Astrocyte of the spinal cord (primary cell): ENCODE measurements at regions not wholly inside any gene's neighbourhood (a gene's known extent, or its start where the extent isn't known, plus 50 kb on each side); places are given as distances from the start of the nearest gene placed in this dataset.

Source experiments
- DNase-seq: peaks from one replicate; pipeline ENCODE4 v3.0.0; 2011; ENCODE audit warnings: low read depth, low spot score
- H3K4me3 ChIP-seq: 2 replicates; pipeline ENCODE4 v1.5.1; 2011; ENCODE audit warnings: low read depth, mild to moderate bottlenecking, low read length, moderate library complexity
- in situ Hi-C: cut with HindIII; loops from 2 replicates; pipeline ENCODE4 v1.10.0; 2017; ENCODE audit warnings: low sequenced_read_pairs
- TF ChIP-seq, protein P1 (sequence below): IDR thresholded peaks from 2 replicates; pipeline ENCODE4 v1.5.1; 2012; ENCODE audit warnings: low read depth, mild to moderate bottlenecking, low read length, inconsistent platforms

DNA sequence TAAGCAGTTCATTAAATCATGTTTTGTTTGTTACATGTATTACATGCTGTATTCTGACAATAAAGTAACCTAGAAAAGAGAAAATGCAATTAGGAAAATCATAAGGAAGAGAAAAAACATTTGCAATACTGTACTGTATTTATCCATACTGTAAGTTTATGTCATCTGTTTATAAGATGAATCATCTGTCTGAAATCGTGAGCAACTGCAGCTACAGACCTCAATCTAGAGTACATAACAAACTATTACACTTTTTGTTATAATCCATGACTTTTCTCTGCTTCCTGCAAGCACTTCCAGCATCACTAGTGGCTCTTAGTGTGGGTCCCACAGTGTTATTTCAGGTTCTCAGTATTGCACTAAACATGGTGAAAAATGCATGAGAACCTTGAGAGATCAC is 144.4 kb upstream of the NR4A3 start:
- no peak overlapping the region for H3K4me3 ChIP-seq
- TF ChIP-seq, protein P1, sequence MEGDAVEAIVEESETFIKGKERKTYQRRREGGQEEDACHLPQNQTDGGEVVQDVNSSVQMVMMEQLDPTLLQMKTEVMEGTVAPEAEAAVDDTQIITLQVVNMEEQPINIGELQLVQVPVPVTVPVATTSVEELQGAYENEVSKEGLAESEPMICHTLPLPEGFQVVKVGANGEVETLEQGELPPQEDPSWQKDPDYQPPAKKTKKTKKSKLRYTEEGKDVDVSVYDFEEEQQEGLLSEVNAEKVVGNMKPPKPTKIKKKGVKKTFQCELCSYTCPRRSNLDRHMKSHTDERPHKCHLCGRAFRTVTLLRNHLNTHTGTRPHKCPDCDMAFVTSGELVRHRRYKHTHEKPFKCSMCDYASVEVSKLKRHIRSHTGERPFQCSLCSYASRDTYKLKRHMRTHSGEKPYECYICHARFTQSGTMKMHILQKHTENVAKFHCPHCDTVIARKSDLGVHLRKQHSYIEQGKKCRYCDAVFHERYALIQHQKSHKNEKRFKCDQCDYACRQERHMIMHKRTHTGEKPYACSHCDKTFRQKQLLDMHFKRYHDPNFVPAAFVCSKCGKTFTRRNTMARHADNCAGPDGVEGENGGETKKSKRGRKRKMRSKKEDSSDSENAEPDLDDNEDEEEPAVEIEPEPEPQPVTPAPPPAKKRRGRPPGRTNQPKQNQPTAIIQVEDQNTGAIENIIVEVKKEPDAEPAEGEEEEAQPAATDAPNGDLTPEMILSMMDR = no peak
- in situ Hi-C loops = no loop called here
- DNase-seq = peak; percentile 50

DNA sequence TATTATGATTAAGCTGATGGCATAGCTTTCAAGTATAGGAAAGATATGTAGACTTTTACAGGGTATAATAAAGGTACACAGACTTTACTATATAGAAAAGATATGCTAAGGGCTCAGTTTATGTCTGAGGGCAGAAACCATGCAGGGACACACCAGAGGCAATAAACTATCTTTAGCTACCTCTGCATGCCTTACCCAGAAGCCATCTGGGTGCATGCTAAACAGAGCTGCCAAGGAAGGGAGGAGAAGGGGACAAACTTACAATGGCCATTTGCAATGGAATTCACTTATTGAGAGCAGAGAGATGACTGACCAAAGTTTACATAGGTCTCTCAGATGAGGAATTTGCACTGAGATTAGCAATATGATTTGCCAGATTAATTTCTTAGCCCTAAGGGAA is 143.1 kb upstream of the NR4A3 start:
- in situ Hi-C loops = no loop called here
- H3K4me3 ChIP-seq = no peak overlapping the region
- no peak for DNase-seq
- TF ChIP-seq, protein P1 = no peak

DNA sequence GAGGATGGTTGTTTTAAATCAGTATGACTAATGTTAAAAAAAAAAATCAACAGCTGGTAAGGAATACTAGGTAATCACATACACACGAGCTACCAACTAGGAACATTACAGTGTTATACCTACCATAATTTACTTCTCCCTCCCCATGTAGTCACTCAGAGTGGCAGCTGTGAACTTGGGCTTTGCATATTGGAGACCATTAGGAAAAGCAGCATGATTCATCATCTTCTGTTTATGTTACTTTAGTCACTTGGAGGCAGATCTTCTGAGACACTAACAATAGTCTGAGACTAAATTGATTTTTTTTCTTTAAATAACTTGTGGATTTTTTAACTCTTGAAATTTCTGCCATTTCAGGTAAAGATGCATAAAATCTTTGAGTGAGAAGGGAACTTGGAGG is 141.5 kb upstream of the NR4A3 start:
- DNase-seq = peak; percentile 54
- TF ChIP-seq, protein P1 = no peak
- in situ Hi-C loops = no loop called here

DNA sequence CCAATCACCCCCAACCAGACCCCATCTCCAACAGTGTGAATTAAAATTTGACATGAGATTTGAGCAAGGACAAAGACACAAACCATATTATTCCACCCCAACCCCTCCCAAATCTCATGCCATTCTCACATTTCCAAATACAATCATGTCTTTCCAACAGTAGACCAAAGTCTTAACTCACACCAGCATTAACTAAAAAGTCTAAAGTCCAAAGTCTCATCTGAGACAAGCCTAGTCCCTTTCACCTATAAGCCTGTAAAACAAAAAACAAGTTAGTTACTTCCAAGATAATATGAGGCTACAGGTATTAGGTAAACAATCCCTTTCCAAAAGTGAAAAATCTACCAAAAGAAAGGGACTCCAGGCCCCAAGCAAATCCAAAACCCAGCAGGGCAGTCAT is 140.6 kb upstream of the NR4A3 start:
- no peak for DNase-seq
- TF ChIP-seq, protein P1 = no peak
- in situ Hi-C loops = no loop called here
- no peak overlapping the region for H3K4me3 ChIP-seq

More for the DNA sequence above, 141.5 kb upstream of the NR4A3 start:
- no peak overlapping the region for H3K4me3 ChIP-seq

DNA sequence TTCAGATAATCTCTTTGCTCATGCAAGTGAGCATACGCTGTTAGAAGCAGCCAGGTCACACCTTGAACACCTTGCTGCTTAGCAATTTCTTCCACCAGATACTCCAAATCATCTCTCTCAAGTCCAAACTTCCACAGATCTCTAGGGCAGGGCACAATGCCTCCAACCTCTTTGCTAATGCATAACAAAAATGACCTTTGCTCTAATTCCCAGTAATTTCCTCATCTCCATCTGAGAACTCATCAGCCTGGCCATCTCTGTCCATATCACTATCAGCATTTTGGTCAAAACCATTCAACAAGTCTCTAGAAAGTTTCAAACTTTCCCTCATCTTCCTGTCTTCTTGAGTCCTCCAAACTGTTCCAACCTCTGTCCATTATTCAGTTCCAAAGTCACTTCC is 139.3 kb upstream of the NR4A3 start:
- TF ChIP-seq, protein P1 = no peak
- no peak overlapping the region for H3K4me3 ChIP-seq
- no peak for DNase-seq
- in situ Hi-C loops = no loop called here

DNA sequence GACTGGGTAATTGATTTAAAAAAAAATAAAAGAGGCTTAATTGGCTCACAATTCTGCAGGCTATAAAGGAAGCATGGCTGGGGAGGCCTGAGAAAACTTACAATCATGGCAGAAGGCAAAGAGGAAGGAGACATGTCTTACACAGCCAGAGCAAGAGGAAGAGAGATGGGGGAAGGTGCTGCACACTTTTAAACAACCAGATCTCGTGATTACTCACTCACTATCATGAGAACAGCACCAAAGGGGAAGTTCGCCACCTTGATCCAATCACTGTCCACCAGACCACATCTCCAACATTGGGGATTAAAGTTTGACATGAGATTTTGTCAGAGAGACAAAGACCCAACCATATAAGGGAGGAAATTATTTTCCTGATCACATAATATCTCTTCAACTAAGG is 138.8 kb upstream of the NR4A3 start:
- H3K4me3 ChIP-seq = no peak overlapping the region
- no peak for DNase-seq
- TF ChIP-seq, protein P1 = no peak
- in situ Hi-C loops = no loop called here

DNA sequence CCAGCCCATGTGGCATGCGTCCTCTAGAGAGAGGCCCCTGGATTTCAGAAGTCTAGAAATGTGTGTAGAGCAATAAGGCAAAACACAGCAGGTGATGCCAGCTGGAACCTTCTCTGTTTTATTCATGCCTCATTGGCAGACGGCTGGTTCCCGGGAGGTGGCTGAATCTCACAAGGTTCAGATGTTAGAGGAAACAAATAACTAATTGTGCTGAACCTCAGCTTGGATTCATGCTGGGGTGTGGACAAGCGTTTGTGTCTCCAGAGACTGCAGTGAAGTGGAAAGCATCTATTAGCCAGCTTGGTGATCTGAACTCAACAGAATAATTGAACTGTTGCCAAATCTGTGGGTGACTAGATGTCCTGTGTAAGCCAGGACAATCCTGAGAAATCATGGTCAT is 131.1 kb upstream of the NR4A3 start:
- TF ChIP-seq, protein P1 = no peak
- in situ Hi-C loops = no loop called here
- H3K4me3 ChIP-seq = no peak overlapping the region
- no peak for DNase-seq
